Activated naive CD8-positive, alpha-beta T cell treated with anti-CD3 and anti-CD28 coated beads, Interleukin-2, amount 10 ng/mL, durations not matched to agents 7 days and 5 days (primary cell): ENCODE measurements at regions not wholly inside any gene's neighbourhood (a gene's known extent, or its start where the extent isn't known, plus 50 kb on each side); places are given as distances from the start of the nearest gene placed in this dataset.

Experiments
- ATAC-seq: fragments of 150-1000 bp; cut with Tn5 transposase; one replicate; pipeline ENCODE4 v1.10.0; 2021; ENCODE audit warnings: low read depth, moderate library complexity
- POLR2A ChIA-PET: fragments of 350-600 bp; sonication (Branson Sonifier 250); formaldehyde crosslinking; loops from one replicate; lab custom pipeline; 2021; ENCODE audit warnings: antibody characterized with exemption; lab: Charles Lee
- DNase-seq: peaks from one replicate; pipeline ENCODE4 v3.0.0; 2021
- H3K27ac Mint-ChIP-seq: one replicate; pipeline ENCODE4 v1.8.0; 2022; ENCODE audit warnings: mild to moderate bottlenecking, mixed read lengths
- H3K27me3 Mint-ChIP-seq: one replicate; pipeline ENCODE4 v1.8.0; 2022; ENCODE audit warnings: mild to moderate bottlenecking, moderate library complexity, mixed read lengths
- H3K36me3 Mint-ChIP-seq: one replicate; pipeline ENCODE4 v1.8.0; 2021; ENCODE audit warnings: mild to moderate bottlenecking, mixed read lengths
- H3K4me1 Mint-ChIP-seq: one replicate; pipeline ENCODE4 v1.8.0; 2021; ENCODE audit warnings: mixed read lengths
- H3K4me3 Mint-ChIP-seq: one replicate; pipeline ENCODE4 v1.8.0; 2022; ENCODE audit warnings: mild to moderate bottlenecking, moderate library complexity, mixed read lengths
- H3K9me3 Mint-ChIP-seq: one replicate; pipeline ENCODE4 v1.8.0; 2021; ENCODE audit warnings: mixed read lengths

- Mint-ChIP-seq H3K4me3 (no peak overlapping the region), H3K36me3 (no peaks in the 10 kb centered on the region), H3K9me3 (no peaks in the 10 kb centered on the region), H3K27me3 (peaks cover 21% of the 10 kb centered on the region), H3K4me1 (no peaks in the 10 kb centered on the region), H3K27ac (no peak overlapping the region)
- no peak for ATAC-seq
- POLR2A ChIA-PET, result no interaction called here
- no peak for DNase-seq
These were observed 136.4 kb downstream of the GLI2 start for GRCh38 chr2:120871881-120872620.

GRCh38 chr2:120873958-120874887, 138.6 kb downstream of the GLI2 start:
- H3K9me3 Mint-ChIP-seq, result no peaks in the 10 kb centered on the region
- H3K36me3 Mint-ChIP-seq, result no peaks in the 10 kb centered on the region
- H3K4me1 Mint-ChIP-seq, result no peaks in the 10 kb centered on the region

GRCh38 chr2:120874888-120875275, 139.2 kb downstream of the GLI2 start:
- Mint-ChIP-seq H3K4me3 (no peak overlapping the region), H3K36me3 (no peaks in the 10 kb centered on the region), H3K27ac (no peak overlapping the region), H3K4me1 (no peaks in the 10 kb centered on the region), H3K27me3 (no peaks in the 10 kb centered on the region), H3K9me3 (no peaks in the 10 kb centered on the region)
- ATAC-seq (no peak), DNase-seq (no peak)
- POLR2A ChIA-PET, result no interaction called here

More at GRCh38 chr2:120873958-120874887, 138.6 kb downstream of the GLI2 start:
- POLR2A ChIA-PET, result no interaction called here
- peaks cover 4% of the 10 kb centered on the region for H3K27me3 Mint-ChIP-seq
- DNase-seq (no peak), ATAC-seq (no peak)
- no peak overlapping the region for H3K4me3 Mint-ChIP-seq
- no peak overlapping the region for H3K27ac Mint-ChIP-seq

GRCh38 chr2:120875431-120875830, 139.8 kb downstream of the GLI2 start:
- Mint-ChIP-seq H3K27ac (no peak overlapping the region), H3K4me3 (no peak overlapping the region), H3K9me3 (no peaks in the 10 kb centered on the region), H3K4me1 (no peaks in the 10 kb centered on the region), H3K27me3 (peaks cover 2% of the 10 kb centered on the region), H3K36me3 (no peaks in the 10 kb centered on the region)
- DNase-seq (no peak), ATAC-seq (no peak)
- POLR2A ChIA-PET, result no interaction called here

- Mint-ChIP-seq H3K36me3 (no peaks in the 10 kb centered on the region), H3K27me3 (peaks cover 2% of the 10 kb centered on the region), H3K9me3 (no peaks in the 10 kb centered on the region), H3K4me1 (no peaks in the 10 kb centered on the region), H3K4me3 (no peak overlapping the region), H3K27ac (no peak overlapping the region)
- DNase-seq (no peak), ATAC-seq (no peak)
- POLR2A ChIA-PET, result no interaction called here
These were observed 141.0 kb downstream of the GLI2 start for GRCh38 chr2:120876526-120877280.

GRCh38 chr2:120877409-120877808, 141.7 kb downstream of the GLI2 start:
- no peak for DNase-seq
- H3K27ac Mint-ChIP-seq, result no peak overlapping the region
- H3K27me3 Mint-ChIP-seq, result peaks cover 2% of the 10 kb centered on the region
- H3K9me3 Mint-ChIP-seq, result no peaks in the 10 kb centered on the region
- ATAC-seq, result no peak
- POLR2A ChIA-PET, result no interaction called here
- H3K4me1 Mint-ChIP-seq, result no peaks in the 10 kb centered on the region
- H3K36me3 Mint-ChIP-seq, result no peaks in the 10 kb centered on the region
- H3K4me3 Mint-ChIP-seq, result no peak overlapping the region

GRCh38 chr2:120878970-120879369, 143.3 kb downstream of the GLI2 start:
- POLR2A ChIA-PET, result no interaction called here
- DNase-seq (no peak), ATAC-seq (no peak)
- H3K4me3 Mint-ChIP-seq, result no peak overlapping the region
- no peaks in the 10 kb centered on the region for H3K4me1 Mint-ChIP-seq
- H3K36me3 Mint-ChIP-seq, result no peaks in the 10 kb centered on the region
- H3K27ac Mint-ChIP-seq, result no peak overlapping the region
- H3K27me3 Mint-ChIP-seq, result peaks cover 2% of the 10 kb centered on the region
- no peaks in the 10 kb centered on the region for H3K9me3 Mint-ChIP-seq

GRCh38 chr2:120879431-120880295, 144.0 kb downstream of the GLI2 start:
- H3K36me3 Mint-ChIP-seq, result no peaks in the 10 kb centered on the region
- no peak for DNase-seq
- no peak overlapping the region for H3K27ac Mint-ChIP-seq
- no peak overlapping the region for H3K4me3 Mint-ChIP-seq
- POLR2A ChIA-PET, result no interaction called here
- peaks cover 2% of the 10 kb centered on the region for H3K27me3 Mint-ChIP-seq
- no peak for ATAC-seq
- no peaks in the 10 kb centered on the region for H3K9me3 Mint-ChIP-seq
- no peaks in the 10 kb centered on the region for H3K4me1 Mint-ChIP-seq

- no peak for DNase-seq
- H3K4me3 Mint-ChIP-seq, result no peak overlapping the region
- no peak for ATAC-seq
- no peaks in the 10 kb centered on the region for H3K4me1 Mint-ChIP-seq
- H3K9me3 Mint-ChIP-seq, result no peaks in the 10 kb centered on the region
- H3K36me3 Mint-ChIP-seq, result no peaks in the 10 kb centered on the region
- POLR2A ChIA-PET, result no interaction called here
- no peak overlapping the region for H3K27ac Mint-ChIP-seq
- H3K27me3 Mint-ChIP-seq, result peaks cover 2% of the 10 kb centered on the region
These were observed 144.7 kb downstream of the GLI2 start for GRCh38 chr2:120880381-120880780.

GRCh38 chr2:120881981-120882788, 146.5 kb downstream of the GLI2 start:
- Mint-ChIP-seq H3K36me3 (no peaks in the 10 kb centered on the region), H3K4me1 (no peaks in the 10 kb centered on the region), H3K4me3 (no peak overlapping the region), H3K9me3 (no peaks in the 10 kb centered on the region), H3K27me3 (peaks cover 2% of the 10 kb centered on the region), H3K27ac (no peak overlapping the region)
- DNase-seq (no peak), ATAC-seq (no peak)
- POLR2A ChIA-PET, result interaction anchor here (0.5 kb wide), 1 partner anchor 63 kb away, joined by 3 read pairs; no protein-coding TSS in a partner anchor

GRCh38 chr2:120883607-120884440, 148.2 kb downstream of the GLI2 start:
- no peak for ATAC-seq
- Mint-ChIP-seq H3K36me3 (no peaks in the 10 kb centered on the region), H3K27me3 (peaks cover 2% of the 10 kb centered on the region), H3K9me3 (no peaks in the 10 kb centered on the region), H3K27ac (no peak overlapping the region), H3K4me1 (no peaks in the 10 kb centered on the region), H3K4me3 (no peak overlapping the region)
- DNase-seq, result no peak
- POLR2A ChIA-PET, result no interaction called here
